EL (cell line): ENCODE measurements at regions not wholly inside any gene's neighbourhood (a gene's known extent, or its start where the extent isn't known, plus 50 kb on each side); places are given as distances from the start of the nearest gene placed in this dataset.
"Not testable (repeated sequence)": the region's sequence is repeated elsewhere in the genome, so short reads cannot be mapped to it uniquely, and the experiment has no call there.

ENCODE experiments used
- DNase-seq: peaks from one replicate; pipeline ENCODE4 v3.0.0-alpha.2; 2016

- peak; percentile 81 for DNase-seq
These were observed 2695.0 kb upstream of the DEFB115 start for GRCh38 chr20:28562510-28562898.

DNA sequence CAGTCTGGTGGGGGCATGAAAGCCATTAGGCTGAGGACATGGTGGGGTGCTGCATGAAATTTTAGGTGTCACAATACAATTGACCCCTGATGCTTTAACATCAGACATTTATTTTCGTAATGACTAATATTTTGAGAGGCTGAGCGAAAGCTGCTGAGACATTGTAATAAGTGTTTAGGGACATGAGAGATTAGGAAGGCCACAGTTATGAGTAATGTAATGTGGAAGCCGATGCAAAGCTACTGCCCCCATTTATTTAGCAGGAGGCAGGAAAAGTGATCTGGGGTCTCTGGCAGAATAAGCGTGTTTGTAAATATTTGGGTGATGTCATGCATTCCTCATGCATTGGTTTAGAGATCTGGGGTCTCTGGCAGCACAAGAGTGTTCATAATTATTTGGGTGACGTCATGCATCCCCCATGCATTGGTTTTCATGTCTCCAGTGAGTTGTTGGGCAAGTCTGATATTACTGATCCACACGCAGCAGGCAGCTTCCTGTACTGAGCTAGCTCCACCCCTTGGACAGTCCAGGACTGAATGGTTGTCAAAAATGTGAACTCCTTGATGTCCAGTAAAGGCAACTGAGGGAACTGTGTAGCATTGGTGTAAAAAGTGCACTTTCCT lies 2694.5 kb upstream of the DEFB115 start:
- peak; percentile 87 for DNase-seq

DNA sequence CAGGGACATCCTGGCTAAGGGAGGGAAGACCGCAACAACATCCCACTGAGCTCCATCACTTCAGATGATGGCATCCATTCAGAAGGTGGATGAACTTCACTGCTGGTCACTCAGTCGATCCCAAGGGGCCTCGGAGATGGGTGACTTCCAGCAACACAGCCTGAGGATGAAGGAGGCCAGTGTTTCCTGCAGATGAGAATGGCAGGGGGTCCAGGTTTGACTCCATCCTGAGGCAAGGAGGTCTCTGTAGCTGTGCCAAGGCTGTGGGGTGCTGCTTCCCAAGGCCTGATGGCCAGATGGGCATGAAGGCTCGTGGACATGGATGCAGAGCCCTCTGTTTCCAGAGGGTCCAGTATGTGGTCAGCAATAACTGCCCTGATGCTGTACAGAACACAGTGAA lies 2693.4 kb upstream of the DEFB115 start:
- DNase-seq, result not testable (repeated sequence)

- not testable (repeated sequence) for DNase-seq
These were observed 2692.6 kb upstream of the DEFB115 start for GRCh38 chr20:28564688-28565463.

GRCh38 chr20:28575991-28576390 lies 2681.5 kb upstream of the DEFB115 start:
- not testable (repeated sequence) for DNase-seq

DNA sequence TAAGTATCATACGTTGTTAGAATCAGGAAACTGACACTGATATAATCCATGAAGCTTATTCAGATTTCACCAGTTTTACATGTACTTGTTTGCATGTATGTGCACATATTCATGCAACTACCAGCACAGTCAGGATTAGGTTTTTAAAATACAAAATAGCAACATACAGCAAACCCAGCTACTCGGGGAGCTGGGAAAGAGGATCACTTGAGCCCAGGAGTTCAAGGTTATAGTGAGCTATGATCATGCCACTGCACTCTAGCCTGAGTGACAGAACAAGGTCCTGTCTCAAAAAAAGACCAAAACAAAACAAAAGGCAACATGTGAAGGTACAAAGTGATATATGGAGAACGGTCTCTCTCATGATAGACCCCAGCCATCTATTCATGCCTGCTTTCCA lies 2665.8 kb upstream of the DEFB115 start:
- DNase-seq, result not testable (repeated sequence)

GRCh38 chr20:28593383-28593782 lies 2664.1 kb upstream of the DEFB115 start:
- DNase-seq, result not testable (repeated sequence)

GRCh38 chr20:28594476-28594875 lies 2663.0 kb upstream of the DEFB115 start:
- not testable (repeated sequence) for DNase-seq

DNA sequence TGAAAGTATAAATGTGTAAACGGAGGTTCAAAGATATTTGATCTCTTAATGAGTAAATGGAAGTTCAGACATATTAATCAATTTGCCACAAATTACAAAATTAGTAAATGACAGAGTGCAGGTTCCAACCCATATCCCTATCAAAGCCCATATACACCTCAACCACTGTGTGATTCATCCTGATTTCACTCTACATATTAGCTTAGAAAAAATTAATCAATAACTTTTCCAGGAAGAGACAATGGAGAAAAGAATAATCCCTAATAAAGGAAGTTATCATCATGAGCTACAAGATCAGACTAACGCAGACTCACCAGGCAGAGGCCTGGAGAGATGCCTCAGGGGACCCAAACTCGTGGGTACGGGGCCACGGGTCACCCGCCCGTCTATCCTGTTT lies 2655.5 kb upstream of the DEFB115 start:
- DNase-seq, result not testable (repeated sequence)

GRCh38 chr20:28602403-28603217 lies 2654.9 kb upstream of the DEFB115 start:
- peak; percentile 93 for DNase-seq

DNA sequence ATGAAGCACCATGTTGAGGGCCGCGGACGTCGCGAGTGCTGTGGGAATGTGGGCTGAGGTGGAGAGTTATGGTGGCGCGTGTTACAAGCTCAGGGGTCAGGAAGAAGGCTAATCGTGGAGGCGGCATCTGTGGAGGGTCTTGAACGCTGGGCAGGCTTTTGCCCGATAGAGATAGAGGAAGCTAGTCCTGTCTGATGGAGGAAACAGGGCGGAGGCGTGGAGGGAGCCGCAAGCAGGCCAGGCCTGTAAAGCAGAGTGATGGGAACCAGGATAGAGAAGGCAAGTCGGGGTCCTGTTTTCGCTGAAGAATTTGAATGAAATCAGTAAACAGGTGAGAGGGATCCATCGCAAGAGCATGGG lies 2654.3 kb upstream of the DEFB115 start:
- not testable (repeated sequence) for DNase-seq

GRCh38 chr20:28616354-28616753 lies 2641.1 kb upstream of the DEFB115 start:
- DNase-seq, result no peak

- DNase-seq, result not testable (repeated sequence)
These were observed 2637.4 kb upstream of the DEFB115 start for GRCh38 chr20:28619956-28620651.

- not testable (repeated sequence) for DNase-seq
These were observed 2632.4 kb upstream of the DEFB115 start for GRCh38 chr20:28625112-28625511.

- DNase-seq, result not testable (repeated sequence)
These were observed 2616.6 kb upstream of the DEFB115 start for GRCh38 chr20:28640831-28641230.
